ENCODE measurements at regions not wholly inside any gene's neighbourhood (a gene's known extent, or its start where the extent isn't known, plus 50 kb on each side); places are given as distances from the start of the nearest gene placed in this dataset.

- ChIA-PET CTCF (no interaction called here), POLR2A (ENCODE audit: low non-redundant PET) (no interaction called here)
- H3K36me3 ChIP-seq (ENCODE audit: insufficient read depth, low read length, poor library complexity, severe bottlenecking), result no peaks in the 10 kb centered on the region
- intact Hi-C loops (cut with micrococcal nuclease; ENCODE audit: unreplicated experiment), result no loop called here
- no peaks in the 10 kb centered on the region for H3K9me3 ChIP-seq (ENCODE audit: low read depth, low read length, poor library complexity, severe bottlenecking)
- H3K27ac ChIP-seq (ENCODE audit: low read depth, low read length, poor library complexity, severe bottlenecking), result no peak overlapping the region
- H3K27me3 ChIP-seq (replicated peaks; ENCODE audit: insufficient read depth, low read depth, low read length, poor library complexity), result no peaks in the 10 kb centered on the region
- TF ChIP-seq EZH2 (IDR thresholded peaks at IDR 0.05; ENCODE audit: borderline replicate concordance, low read depth, low read length, poor library complexity, severe bottlenecking) (no peak), CTCF (conservative IDR thresholded peaks at IDR 0.05; ENCODE audit: low read depth, low read length) (no peak)
- H3K4me3 ChIP-seq (ENCODE audit: low read depth, low read length, poor library complexity, severe bottlenecking), result no peak overlapping the region
- H3K4me1 ChIP-seq (ENCODE audit: insufficient read depth, low read length, poor library complexity, severe bottlenecking), result no peaks in the 10 kb centered on the region
- BruUV-seq (replicated peaks), result no TSS peak
- no peak for DNase-seq (ENCODE audit: low spot score)
Observed at GRCh38 chr3:59270209-59270608, 220.4 kb upstream of the CFAP20DC start.

GRCh38 chr3:59268170-59268569 is 218.3 kb upstream of the CFAP20DC start:
- Histone ChIP-seq H3K9me3 (ENCODE audit: low read depth, low read length, poor library complexity, severe bottlenecking) (no peaks in the 10 kb centered on the region), H3K4me1 (ENCODE audit: insufficient read depth, low read length, poor library complexity, severe bottlenecking) (no peaks in the 10 kb centered on the region), H3K36me3 (ENCODE audit: insufficient read depth, low read length, poor library complexity, severe bottlenecking) (no peaks in the 10 kb centered on the region), H3K27me3 (replicated peaks; ENCODE audit: insufficient read depth, low read depth, low read length, poor library complexity) (no peaks in the 10 kb centered on the region), H3K27ac (ENCODE audit: low read depth, low read length, poor library complexity, severe bottlenecking) (no peak overlapping the region), H3K4me3 (ENCODE audit: low read depth, low read length, poor library complexity, severe bottlenecking) (no peak overlapping the region)
- CTCF ChIA-PET, result no interaction called here
- BruUV-seq (replicated peaks), result no TSS peak
- intact Hi-C loops (cut with micrococcal nuclease; ENCODE audit: unreplicated experiment), result no loop called here
- POLR2A ChIA-PET (ENCODE audit: low non-redundant PET), result no interaction called here
- DNase-seq (ENCODE audit: low spot score), result no peak
- TF ChIP-seq CTCF (conservative IDR thresholded peaks at IDR 0.05; ENCODE audit: low read depth, low read length) (no peak), EZH2 (IDR thresholded peaks at IDR 0.05; ENCODE audit: borderline replicate concordance, low read depth, low read length, poor library complexity, severe bottlenecking) (no peak)

GRCh38 chr3:59267021-59267420 is 217.2 kb upstream of the CFAP20DC start:
- Histone ChIP-seq H3K36me3 (ENCODE audit: insufficient read depth, low read length, poor library complexity, severe bottlenecking) (no peaks in the 10 kb centered on the region), H3K4me3 (ENCODE audit: low read depth, low read length, poor library complexity, severe bottlenecking) (no peak overlapping the region), H3K4me1 (ENCODE audit: insufficient read depth, low read length, poor library complexity, severe bottlenecking) (no peaks in the 10 kb centered on the region), H3K27me3 (replicated peaks; ENCODE audit: insufficient read depth, low read depth, low read length, poor library complexity) (no peaks in the 10 kb centered on the region), H3K27ac (ENCODE audit: low read depth, low read length, poor library complexity, severe bottlenecking) (no peak overlapping the region), H3K9me3 (ENCODE audit: low read depth, low read length, poor library complexity, severe bottlenecking) (no peaks in the 10 kb centered on the region)
- ChIA-PET CTCF (no interaction called here), POLR2A (ENCODE audit: low non-redundant PET) (no interaction called here)
- no peak for TF ChIP-seq CTCF (conservative IDR thresholded peaks at IDR 0.05; ENCODE audit: low read depth, low read length)
- TF ChIP-seq EZH2 (IDR thresholded peaks at IDR 0.05; ENCODE audit: borderline replicate concordance, low read depth, low read length, poor library complexity, severe bottlenecking), result no peak
- DNase-seq (ENCODE audit: low spot score), result no peak
- intact Hi-C loops (cut with micrococcal nuclease; ENCODE audit: unreplicated experiment), result no loop called here
- BruUV-seq (replicated peaks), result no TSS peak
